ENCODE measurements at regions not wholly inside any gene's neighbourhood (a gene's known extent, or its start where the extent isn't known, plus 50 kb on each side); places are given as distances from the start of the nearest gene placed in this dataset.

GRCh38 chr5:104247260-104247659 is 684.7 kb upstream of the NUDT12 start:
- no peaks in the 10 kb centered on the region for H3K9me3 ChIP-seq (ENCODE audit: control insufficient read depth, low read depth, low read length)
- no peak overlapping the region for H4K8ac ChIP-seq (replicated peaks; ENCODE audit: insufficient read length, low read depth, low read length)
- Mint-ChIP-seq H3K9me3 (no peaks in the 10 kb centered on the region), H3K27me3 (ENCODE audit: low read depth) (no peaks in the 10 kb centered on the region), H3K27ac (no peak overlapping the region), H3K4me3 (no peak overlapping the region), H3K36me3 (ENCODE audit: insufficient read depth in 1 of 3, low read depth in 3 of 3) (no peaks in the 10 kb centered on the region), H3K4me1 (no peaks in the 10 kb centered on the region)
- no peak overlapping the region for H2BK5ac ChIP-seq (ENCODE audit: insufficient read length, low read length)
- H3K18ac ChIP-seq (ENCODE audit: insufficient read length, low read depth, low read length) = no peak overlapping the region
- no peak overlapping the region for H4K91ac ChIP-seq (ENCODE audit: insufficient read length, low read depth, low read length)
- no peak overlapping the region for H3K4ac ChIP-seq (ENCODE audit: low read depth, low read length)
- no peak overlapping the region for H3K23ac ChIP-seq (ENCODE audit: insufficient read length, low read depth, low read length)
- no peak overlapping the region for H2AK5ac ChIP-seq (ENCODE audit: insufficient read length, low read length)
- no peak overlapping the region for H3T11ph ChIP-seq (ENCODE audit: low read length)
- no peak overlapping the region for H3K9ac ChIP-seq (ENCODE audit: extremely low read depth, insufficient read length, low read length)
- H3K79me2 ChIP-seq (ENCODE audit: insufficient read depth, low read length) = no peaks in the 10 kb centered on the region
- TF ChIP-seq CTCF (conservative IDR thresholded peaks at IDR 0.05) = no peak
- no peak for DNase-seq
- H2AFZ ChIP-seq (ENCODE audit: low read length) = no peak overlapping the region
- no peak overlapping the region for H3K14ac ChIP-seq (ENCODE audit: insufficient read depth, low read length)
- H3K4me2 ChIP-seq (ENCODE audit: insufficient read depth, insufficient read length, low read length) = no peak overlapping the region
- H3K23me2 ChIP-seq (ENCODE audit: insufficient read length, low read depth, low read length, poor library complexity, severe bottlenecking) = no peaks in the 10 kb centered on the region
- H4K20me1 ChIP-seq (ENCODE audit: control insufficient read depth, insufficient read depth, insufficient read length) = no peaks in the 10 kb centered on the region
- H4K5ac ChIP-seq (ENCODE audit: insufficient read length, low read depth, low read length) = no peak overlapping the region
- H3K79me1 ChIP-seq (ENCODE audit: insufficient read depth, low read depth, low read length, poor library complexity, severe bottlenecking) = no peaks in the 10 kb centered on the region
- no peak overlapping the region for H2BK120ac ChIP-seq (ENCODE audit: low read depth, low read length, poor library complexity, severe bottlenecking)
- H2BK15ac ChIP-seq (ENCODE audit: low read depth, low read length) = no peak overlapping the region
- H3K27me3 ChIP-seq (ENCODE audit: insufficient read depth, low read length) = no peaks in the 10 kb centered on the region
- no peak overlapping the region for H2BK12ac ChIP-seq (ENCODE audit: insufficient read length, low read depth, low read length)
- WGBS (ENCODE audit: extremely low coverage, insufficient read length, low lambda C conversion rate) = no CpG with 5 or more reads among the region's 3 CpGs
- no peak overlapping the region for H2BK20ac ChIP-seq (ENCODE audit: low read depth, low read length, poor library complexity, severe bottlenecking)
- no peak overlapping the region for H3K27ac ChIP-seq (ENCODE audit: insufficient read length, low read depth, low read length)
- H3K4me1 ChIP-seq (ENCODE audit: insufficient read depth, low read length) = no peaks in the 10 kb centered on the region
- H3K56ac ChIP-seq (ENCODE audit: insufficient read length, low read depth, low read length) = no peak overlapping the region
